GM23248 (cell line): ENCODE measurements at regions not wholly inside any gene's neighbourhood (a gene's known extent, or its start where the extent isn't known, plus 50 kb on each side); places are given as distances from the start of the nearest gene placed in this dataset.
"Not testable (repeated sequence)": the region's sequence is repeated elsewhere in the genome, so short reads cannot be mapped to it uniquely, and the experiment has no call there.

Experiments used
- DNase-seq: peaks from one replicate; pipeline ENCODE4 v3.0.0-alpha.2; 2015
- H2AFZ ChIP-seq: fragments of 200-600 bp; sonication (generic); 2 replicates; pipeline ENCODE4 v1.6.1; 2016; ENCODE audit warnings: antibody characterized with exemption
- H3F3A ChIP-seq: fragments of 200-600 bp; sonication (generic); 2 replicates; pipeline ENCODE4 v1.6.1; 2016; ENCODE audit warnings: mild to moderate bottlenecking, antibody characterized with exemption, mixed run types; ENCODE audit not compliant: insufficient read depth
- H3K27ac ChIP-seq: fragments of 200-600 bp; sonication (generic); 2 replicates; pipeline ENCODE4 v1.5.1; 2016; ENCODE audit warnings: mild to moderate bottlenecking
- H3K27me3 ChIP-seq: fragments of 200-600 bp; sonication (generic); replicated peaks from 2 replicates; pipeline ENCODE4 v1.6.1; 2016; ENCODE audit warnings: mild to moderate bottlenecking; ENCODE audit not compliant: insufficient read depth
- H3K36me3 ChIP-seq: fragments of 200-600 bp; sonication (generic); 2 replicates; pipeline ENCODE4 v1.6.1; 2016; ENCODE audit warnings: low read depth, mild to moderate bottlenecking
- H3K4me1 ChIP-seq: fragments of 200-600 bp; sonication (generic); 2 replicates; pipeline ENCODE4 v1.6.1; 2016; ENCODE audit warnings: mild to moderate bottlenecking; ENCODE audit not compliant: insufficient read depth
- H3K4me2 ChIP-seq: fragments of 200-600 bp; sonication (generic); one replicate; pipeline ENCODE4 v1.6.1; 2016; ENCODE audit warnings: mild to moderate bottlenecking; ENCODE audit not compliant: unreplicated experiment
- H3K4me3 ChIP-seq: fragments of 200-600 bp; sonication (generic); 2 replicates; pipeline ENCODE4 v1.5.1; 2016; ENCODE audit warnings: mild to moderate bottlenecking
- H3K79me2 ChIP-seq: fragments of 200-600 bp; sonication (generic); 2 replicates; pipeline ENCODE4 v1.6.1; 2016; ENCODE audit warnings: mild to moderate bottlenecking; ENCODE audit not compliant: insufficient read depth
- H3K9ac ChIP-seq: fragments of 200-600 bp; sonication (generic); 2 replicates; pipeline ENCODE4 v1.6.1; 2016; ENCODE audit warnings: mild to moderate bottlenecking
- H3K9me2 ChIP-seq: fragments of 200-600 bp; sonication (generic); 2 replicates; pipeline ENCODE4 v1.6.1; 2016; ENCODE audit warnings: mixed run types, mild to moderate bottlenecking, moderate library complexity; ENCODE audit not compliant: insufficient read depth
- H3K9me3 ChIP-seq: fragments of 200-600 bp; sonication (generic); one replicate; pipeline ENCODE4 v1.6.1; 2017; ENCODE audit warnings: low read depth
- H4K20me1 ChIP-seq: fragments of 200-600 bp; sonication (generic); 2 replicates; pipeline ENCODE4 v1.6.0; 2016; ENCODE audit not compliant: insufficient read depth
- EZH2 ChIP-seq: fragments of 200-600 bp; sonication (generic); IDR thresholded peaks from 2 replicates; pipeline ENCODE4 v1.6.1; 2018; ENCODE audit warnings: antibody characterized with exemption, mild to moderate bottlenecking; ENCODE audit not compliant: insufficient read depth, poor library complexity, severe bottlenecking
- EZH2phosphoT487 ChIP-seq: fragments of 200-600 bp; sonication (generic); IDR thresholded peaks from 2 replicates; pipeline ENCODE4 v1.6.1; 2018; ENCODE audit warnings: antibody characterized with exemption, moderate library complexity, mild to moderate bottlenecking, low read depth; ENCODE audit not compliant: insufficient read depth
- WGBS, 2 experiments: methylation state at CpG; one replicate each; pipeline ENCODE4 v1.1.6; 2015 to 2017; ENCODE audit warnings: low lambda C conversion rate in 2 of 2, low coverage in 1 of 2; ENCODE audit errors: missing lambda C conversion rate in 2 of 2; 5-methylcytosine and 5-hydroxymethylcytosine counted together
- in situ Hi-C: fragments of 300-500 bp; cut with MboI; formaldehyde crosslinking; loops from 2 replicates; pipeline ENCODE4 v1.15.0; 2020

GRCh38 chr20:30503992-30504570 is 753.4 kb upstream of the DEFB115 start:
- no peaks in the 10 kb centered on the region for H4K20me1 ChIP-seq
- no peaks in the 10 kb centered on the region for H3K4me1 ChIP-seq
- TF ChIP-seq EZH2phosphoT487 (no peak), EZH2 (no peak)
- H3K9ac ChIP-seq: no peak overlapping the region
- no peaks in the 10 kb centered on the region for H3K36me3 ChIP-seq
- no peaks in the 10 kb centered on the region for H3F3A ChIP-seq
- H2AFZ ChIP-seq: no peak overlapping the region
- no peaks in the 10 kb centered on the region for H3K79me2 ChIP-seq
- no peak for DNase-seq
- 11 to 18% methylated on average over 2 to 3 of the region's 3 CpGs for WGBS, 2 experiments
- in situ Hi-C loops: no loop called here
- no peak overlapping the region for H3K4me2 ChIP-seq
- no peak overlapping the region for H3K4me3 ChIP-seq
- 0 out of 2 replicates have a peak, but pooled peaks cover 4% of the 10 kb centered on the region for H3K27me3 ChIP-seq
- H3K9me3 ChIP-seq: no peaks in the 10 kb centered on the region
- H3K27ac ChIP-seq: no peak overlapping the region
- H3K9me2 ChIP-seq: no peaks in the 10 kb centered on the region

DNA sequence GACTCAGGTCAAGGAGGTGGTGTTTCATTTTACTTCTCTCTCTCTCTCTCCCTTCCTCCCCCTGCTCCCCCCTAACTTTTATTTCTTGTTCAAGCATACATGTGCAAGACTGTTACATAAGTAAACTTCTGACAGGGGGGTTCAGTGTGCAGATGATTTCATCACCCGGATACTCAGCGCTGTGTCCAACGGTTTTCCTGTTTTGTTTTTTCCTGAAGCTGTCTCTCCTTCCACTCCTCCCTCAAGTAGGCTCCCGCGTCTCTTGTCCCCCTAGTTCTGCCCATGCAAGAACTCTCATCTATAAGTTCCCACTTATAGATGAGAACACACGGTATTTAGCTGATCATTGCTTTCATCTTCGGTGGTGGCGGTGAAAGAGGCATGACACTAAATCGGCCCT is 751.9 kb upstream of the DEFB115 start:
- in situ Hi-C loops: no loop called here
- no peak for DNase-seq
- no peak overlapping the region for H3K4me2 ChIP-seq
- no peaks in the 10 kb centered on the region for H3K36me3 ChIP-seq
- no peaks in the 10 kb centered on the region for H3F3A ChIP-seq
- no peak overlapping the region for H3K9ac ChIP-seq
- H3K79me2 ChIP-seq: no peaks in the 10 kb centered on the region
- no peaks in the 10 kb centered on the region for H3K9me2 ChIP-seq
- H3K27ac ChIP-seq: no peak overlapping the region
- H3K9me3 ChIP-seq: no peaks in the 10 kb centered on the region
- no peak overlapping the region for H2AFZ ChIP-seq
- H3K27me3 ChIP-seq: 0 out of 2 replicates have a peak, but pooled peaks cover 4% of the 10 kb centered on the region
- H3K4me1 ChIP-seq: no peaks in the 10 kb centered on the region
- no peak for TF ChIP-seq EZH2phosphoT487
- TF ChIP-seq EZH2: no peak
- H4K20me1 ChIP-seq: no peaks in the 10 kb centered on the region
- H3K4me3 ChIP-seq: no peak overlapping the region
- WGBS, 2 experiments: 71 to 77% methylated on average over 7 to 9 of the region's 9 CpGs

GRCh38 chr20:30506100-30506499 is 751.4 kb upstream of the DEFB115 start:
- Histone ChIP-seq H3K36me3 (no peaks in the 10 kb centered on the region), H3K4me1 (no peaks in the 10 kb centered on the region), H3K9me3 (no peaks in the 10 kb centered on the region), H3K9me2 (no peaks in the 10 kb centered on the region), H3K79me2 (no peaks in the 10 kb centered on the region), H3K27me3 (0 out of 2 replicates have a peak, but pooled peaks cover 4% of the 10 kb centered on the region), H3K27ac (no peak overlapping the region), H4K20me1 (no peaks in the 10 kb centered on the region), H3F3A (no peaks in the 10 kb centered on the region), H3K4me3 (no peak overlapping the region), H2AFZ (no peak overlapping the region), H3K9ac (no peak overlapping the region), H3K4me2 (no peak overlapping the region)
- TF ChIP-seq EZH2phosphoT487: no peak
- no peak for TF ChIP-seq EZH2
- in situ Hi-C loops: no loop called here
- DNase-seq: no peak
- 60 to 62% methylated on average over 18 of the region's 18 CpGs for WGBS, 2 experiments

DNA sequence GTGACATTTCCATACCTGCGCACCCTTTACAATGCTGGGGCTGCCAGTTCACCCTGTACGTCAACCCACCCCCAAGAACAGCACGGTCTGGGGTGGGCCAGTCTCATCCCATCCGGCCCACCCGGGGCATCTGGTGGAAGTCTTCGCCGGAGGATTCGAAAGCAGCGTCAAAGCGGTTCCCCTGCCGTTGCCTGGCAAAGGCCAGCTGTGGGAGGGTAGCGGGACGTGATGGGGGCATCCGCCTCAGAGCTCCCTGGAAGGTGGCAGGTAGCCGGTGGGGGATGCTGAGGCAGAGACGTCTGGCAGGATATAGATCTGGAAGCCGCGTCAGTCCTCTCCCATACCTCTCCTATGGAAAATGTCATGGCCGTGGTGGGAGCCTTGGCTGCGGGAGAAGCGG is 749.1 kb upstream of the DEFB115 start:
- in situ Hi-C loops, H3K4me2 ChIP-seq, H3K36me3 ChIP-seq, H3F3A ChIP-seq, H4K20me1 ChIP-seq, H3K9me3 ChIP-seq, H2AFZ ChIP-seq, H3K4me3 ChIP-seq, H3K27ac ChIP-seq, H3K27me3 ChIP-seq, H3K79me2 ChIP-seq, H3K9me2 ChIP-seq, DNase-seq, H3K4me1 ChIP-seq, H3K9ac ChIP-seq: not testable (repeated sequence)
- 71% methylated on average over 21 of the region's 21 CpGs for WGBS, 2 experiments
